Motor neuron (in vitro differentiated cells): ENCODE measurements at regions not wholly inside any gene's neighbourhood (a gene's known extent, or its start where the extent isn't known, plus 50 kb on each side); places are given as distances from the start of the nearest gene placed in this dataset.

Experiments
- ATAC-seq, 8 experiments: fragments of 200-7000 bp; cut with Tn5 transposase; replicated peaks in 6 of 8; 2 replicates each; pipeline ENCODE4 v1.8.0; 2021; ENCODE audit warnings: mild to moderate bottlenecking in 8 of 8, moderate library complexity in 8 of 8
- H3K27ac ChIP-seq, 2 donors: fragments of 250-450 bp; sonication (Bioruptor Pico); 2 replicates each; pipeline ENCODE4 v1.9.0; 2021; ENCODE audit warnings: antibody characterized with exemption in 2 of 2, mild to moderate bottlenecking in 2 of 2, moderate library complexity in 1 of 2
- H3K4me1 ChIP-seq, 2 donors: fragments of 250-450 bp; sonication (Bioruptor Pico); replicated peaks in 1 of 2; 2 replicates each; pipeline ENCODE4 v1.6.1; 2021; ENCODE audit warnings: antibody characterized with exemption in 2 of 2, mild to moderate bottlenecking in 2 of 2, moderate library complexity in 1 of 2
- H3K4me3 ChIP-seq, 5 donors: fragments of 250-450 bp; sonication (Bioruptor Pico); 2 replicates each; pipeline ENCODE4 v1.9.0; 2021; ENCODE audit warnings: antibody characterized with exemption in 5 of 5, mild to moderate bottlenecking in 5 of 5, moderate library complexity in 4 of 5
- WGBS, 10 experiments: fragments of 450-650 bp; shearing (Covaris generic); methylation state at CpG; one replicate each; pipeline ENCODE4 v1.0.0; 2022; 5-methylcytosine and 5-hydroxymethylcytosine counted together
- in situ Hi-C, 9 experiments: fragments of 400-800 bp; cut with MboI; loops; one replicate each; pipeline ENCODE4 v1.15.0; 2021; ENCODE audit warnings: low sequenced_read_pairs in 9 of 9, low pct_unique_long_range_greater_than_20kb in 2 of 9; ENCODE audit not compliant: unreplicated experiment in 9 of 9

GRCh38 chr16:86455116-86455515, 55.2 kb upstream of the FOXF1 start:
- in situ Hi-C loops, result no loop called here
- Histone ChIP-seq H3K4me1 (no peaks in the 10 kb centered on the region), H3K27ac (no peak overlapping the region), H3K4me3 (no peak overlapping the region)
- ATAC-seq, result peak in 3 of 8 experiments; percentile 21 to 29 (median 25)
- 0 to 100% (median 81%) methylated on average over 2 to 8 of the region's 10 CpGs; no CpG with 5 or more reads in 2 of the 10 experiments for WGBS, 10 experiments

DNA sequence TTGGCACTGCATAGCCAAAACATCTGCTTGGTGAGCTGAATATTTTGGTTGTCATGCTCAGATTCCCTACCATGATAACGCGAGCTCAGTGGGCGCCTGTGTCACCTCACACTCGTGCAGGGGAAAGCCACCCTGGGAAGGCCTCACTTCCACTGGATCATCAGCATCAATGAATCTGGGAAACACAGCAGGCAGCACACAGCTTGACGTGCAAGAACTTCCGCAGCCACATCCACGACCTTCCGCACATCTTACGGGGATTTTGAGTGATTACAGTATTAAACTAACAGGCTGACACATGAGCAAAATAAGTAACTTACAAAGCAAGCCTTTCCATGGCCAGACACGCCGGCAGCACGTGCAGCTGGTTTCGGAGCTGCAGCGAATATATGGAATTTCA, 54.7 kb upstream of the FOXF1 start:
- in situ Hi-C loops, result no loop called here
- H3K4me1 ChIP-seq, result no peaks in the 10 kb centered on the region
- peak in 2 of 8 experiments; percentile 7 to 59 for ATAC-seq
- WGBS, 10 experiments, result 0 to 100% (median 60%) methylated on average over 1 to 12 of the region's 14 CpGs
- no peak overlapping the region for H3K27ac ChIP-seq
- H3K4me3 ChIP-seq, result no peak overlapping the region

- in situ Hi-C loops, result no loop called here
- Histone ChIP-seq H3K27ac (no peak overlapping the region), H3K4me3 (no peak overlapping the region), H3K4me1 (no peaks in the 10 kb centered on the region)
- 0 to 84% (median 54%) methylated on average over 1 to 9 of the region's 11 CpGs for WGBS, 10 experiments
- ATAC-seq, result peak in 3 of 8 experiments; percentile 45 to 90 (median 49)
Measured at GRCh38 chr16:86457501-86458148, 52.7 kb upstream of the FOXF1 start.

DNA sequence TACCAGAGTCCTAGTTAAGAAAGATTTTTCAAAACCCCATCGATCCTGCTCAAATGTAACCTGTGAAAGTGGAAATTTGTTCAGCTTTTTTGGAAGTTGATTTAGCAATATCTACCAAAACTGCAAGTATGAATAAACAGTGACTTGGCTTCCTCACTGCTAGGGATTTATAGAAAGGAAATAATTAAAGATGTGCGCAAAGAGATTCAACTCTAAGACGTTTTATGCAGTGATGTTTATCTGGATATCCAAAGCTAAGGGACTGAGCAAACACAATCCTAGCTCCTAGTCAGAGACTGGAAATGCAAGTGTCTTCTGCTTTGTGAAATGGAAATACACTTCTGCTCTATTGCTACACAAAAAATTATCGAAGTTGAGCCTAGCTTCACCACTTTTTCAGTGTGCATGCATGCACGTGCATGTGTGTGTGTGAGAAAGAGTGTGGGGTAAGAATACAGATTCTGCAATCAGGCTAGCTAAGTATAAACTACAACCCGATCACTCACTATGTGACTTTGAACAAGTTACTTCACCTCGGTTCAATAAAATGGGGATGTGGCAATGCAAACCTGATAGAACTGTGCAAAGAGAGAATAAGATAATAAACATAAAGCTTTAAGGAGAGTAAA, 52.1 kb upstream of the FOXF1 start:
- no peak for ATAC-seq
- no peak overlapping the region for H3K27ac ChIP-seq
- in situ Hi-C loops, result no loop called here
- no peak overlapping the region for H3K4me3 ChIP-seq
- 0 to 56% (median 45%) methylated on average over 1 to 7 of the region's 7 CpGs; no CpG with 5 or more reads in 1 of the 10 experiments for WGBS, 10 experiments
- no peaks in the 10 kb centered on the region for H3K4me1 ChIP-seq

DNA sequence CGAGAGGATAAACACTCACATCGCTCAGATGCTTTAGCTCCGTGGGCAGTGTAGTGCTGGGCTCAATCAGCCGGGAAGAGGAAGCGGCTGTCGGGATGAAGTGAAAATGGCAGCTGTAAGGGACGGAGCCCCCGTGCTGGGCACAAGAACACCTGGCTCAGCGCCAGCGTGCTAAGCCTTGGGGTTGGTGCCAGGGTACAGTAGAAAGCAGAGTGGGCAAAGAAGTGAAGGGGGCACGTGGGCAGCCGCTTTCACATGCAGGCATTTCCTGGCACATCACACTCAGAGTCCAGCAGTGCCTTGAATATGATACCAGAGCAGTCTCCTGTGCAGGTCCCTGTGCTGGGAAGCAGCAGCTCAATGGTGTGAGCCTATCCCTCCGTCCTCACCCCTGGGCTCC, 51.1 kb upstream of the FOXF1 start:
- 43 to 92% (median 76%) methylated on average over 2 to 11 of the region's 13 CpGs; no CpG with 5 or more reads in 3 of the 10 experiments for WGBS, 10 experiments
- in situ Hi-C loops, result no loop called here
- Histone ChIP-seq H3K4me3 (no peak overlapping the region), H3K27ac (no peak overlapping the region), H3K4me1 (no peaks in the 10 kb centered on the region)
- no peak for ATAC-seq
